HG03196 (cell line): ENCODE measurements at regions not wholly inside any gene's neighbourhood (a gene's known extent, or its start where the extent isn't known, plus 50 kb on each side); places are given as distances from the start of the nearest gene placed in this dataset.

Experiments used
- ATAC-seq: cut with Tn5 transposase; IDR thresholded peaks from one replicate; pipeline ENCODE4 v1.9.1; 2021; ENCODE audit not compliant: unreplicated experiment

DNA sequence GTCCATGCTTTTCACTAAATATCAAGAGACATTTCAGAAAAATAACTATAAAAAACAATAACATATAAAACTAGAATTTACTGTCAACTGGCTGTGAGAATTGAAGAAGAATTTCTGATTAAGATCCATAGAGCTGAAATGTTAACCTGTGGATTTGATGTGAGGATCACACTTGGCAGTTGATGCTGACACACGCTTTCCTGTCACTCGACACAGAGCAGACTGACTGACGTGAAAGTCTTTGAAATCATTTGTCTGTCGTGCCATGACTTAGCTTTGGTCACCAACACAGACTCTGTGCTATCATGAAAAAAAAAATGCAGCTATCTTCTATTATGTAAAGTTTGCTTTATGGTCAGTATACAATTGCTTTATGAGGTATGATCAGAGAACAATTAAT lies 706.0 kb upstream of the ZP4 start:
- ATAC-seq, result no peak

GRCh38 chr1:238592621-238593020 lies 701.9 kb upstream of the ZP4 start:
- no peak for ATAC-seq

DNA sequence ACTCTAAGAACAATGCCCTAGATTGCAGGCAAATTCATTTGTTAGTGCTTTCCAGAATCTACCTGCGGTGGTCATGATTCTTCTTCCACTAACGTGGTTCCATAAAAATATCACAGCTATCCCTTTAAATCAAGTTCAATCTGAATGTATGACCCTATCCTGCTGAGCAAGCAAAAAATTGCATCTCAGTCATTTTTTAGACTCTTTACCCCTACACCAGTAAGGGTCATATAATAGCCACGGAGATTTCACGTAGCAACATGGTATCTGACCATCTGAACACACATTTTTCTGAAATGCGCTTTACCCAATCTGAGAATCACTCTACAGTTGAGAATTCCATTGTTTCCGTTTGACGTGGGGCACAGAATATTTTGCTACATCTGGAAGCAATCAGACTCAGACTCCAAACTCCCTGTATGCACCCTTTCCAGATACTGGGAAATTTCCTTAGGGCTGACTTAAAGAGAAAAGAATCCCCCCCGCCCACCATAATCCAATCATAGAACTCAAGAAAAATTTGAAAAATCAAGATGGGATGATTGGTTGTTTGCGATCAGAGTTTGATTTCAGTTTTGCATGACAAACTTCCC lies 699.2 kb upstream of the ZP4 start:
- ATAC-seq, result no peak

DNA sequence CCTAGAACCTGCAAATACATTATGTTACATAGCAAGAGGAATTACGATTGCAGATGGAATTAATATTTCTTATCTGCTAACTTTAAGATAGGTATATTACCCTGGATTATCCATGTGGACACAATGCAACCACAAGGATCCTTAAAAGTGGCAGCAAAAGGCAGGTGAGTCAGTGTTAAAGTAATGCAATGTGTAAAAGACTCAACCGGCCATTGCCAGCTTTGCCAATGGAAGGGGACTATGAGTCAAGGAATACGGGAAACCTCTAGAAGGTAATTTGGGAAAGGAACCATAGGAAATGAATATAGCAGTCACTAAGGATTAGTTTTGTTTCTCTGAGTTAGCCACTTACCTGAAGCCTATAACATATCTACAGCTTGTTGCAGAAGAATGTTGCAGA lies 692.1 kb upstream of the ZP4 start:
- no peak for ATAC-seq

DNA sequence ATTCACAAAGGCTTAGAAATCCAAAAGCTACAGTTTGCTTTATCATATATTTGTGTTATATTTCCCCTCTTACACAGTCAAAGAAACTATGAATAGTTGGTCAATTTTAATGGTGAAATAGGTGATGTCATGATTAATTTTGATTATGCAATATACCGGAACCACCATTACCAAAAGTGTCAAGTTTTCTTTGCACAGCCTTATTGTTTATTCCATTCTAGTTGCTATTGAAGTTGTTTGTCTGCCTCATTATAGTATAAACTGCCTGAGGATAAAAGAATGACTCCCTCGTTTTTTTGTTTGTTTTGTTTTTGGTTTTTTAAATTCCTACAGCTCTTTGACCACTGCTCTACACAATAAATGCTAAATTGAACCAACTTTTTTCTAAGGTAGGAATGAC lies 690.6 kb upstream of the ZP4 start:
- ATAC-seq, result no peak

DNA sequence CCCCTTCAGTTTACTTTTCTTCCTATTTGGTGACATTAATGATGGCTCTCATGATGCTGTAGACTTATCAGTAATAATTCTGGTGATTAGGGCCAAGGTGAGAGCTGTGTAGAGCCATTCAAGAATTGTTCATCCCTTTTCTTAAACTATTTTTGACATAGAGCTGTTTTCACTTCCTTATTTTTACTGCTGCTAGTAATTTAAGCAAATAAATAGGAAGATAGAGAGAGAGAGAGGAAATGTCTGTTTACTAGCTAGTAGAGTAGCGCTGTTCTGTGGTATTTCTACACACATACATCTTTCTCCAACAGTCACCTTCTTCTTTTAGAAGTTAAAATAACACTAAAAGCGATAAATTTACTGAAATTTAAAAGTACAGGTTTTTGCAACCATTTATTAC lies 678.0 kb upstream of the ZP4 start:
- no peak for ATAC-seq

- ATAC-seq, result no peak
These were observed 671.6 kb upstream of the ZP4 start for GRCh38 chr1:238562341-238562740.

DNA sequence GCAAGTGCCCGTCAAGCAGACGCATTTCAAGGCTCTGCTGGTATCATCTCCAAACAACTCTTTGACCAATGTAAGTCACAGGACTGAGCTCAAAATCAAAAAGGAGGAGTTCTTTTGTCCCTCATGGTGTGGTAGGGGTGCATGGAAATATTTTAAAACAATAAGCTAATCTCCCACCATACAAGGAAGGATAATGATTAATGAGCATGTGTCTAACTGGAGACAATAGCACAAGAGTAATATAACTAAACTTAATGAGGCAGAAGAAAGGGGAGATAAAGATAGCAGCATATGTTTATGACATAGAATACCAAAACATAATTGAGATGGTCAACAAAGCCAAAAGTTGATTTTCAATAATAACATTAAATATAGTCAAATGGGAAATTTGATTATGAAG lies 668.0 kb upstream of the ZP4 start:
- ATAC-seq, result no peak

DNA sequence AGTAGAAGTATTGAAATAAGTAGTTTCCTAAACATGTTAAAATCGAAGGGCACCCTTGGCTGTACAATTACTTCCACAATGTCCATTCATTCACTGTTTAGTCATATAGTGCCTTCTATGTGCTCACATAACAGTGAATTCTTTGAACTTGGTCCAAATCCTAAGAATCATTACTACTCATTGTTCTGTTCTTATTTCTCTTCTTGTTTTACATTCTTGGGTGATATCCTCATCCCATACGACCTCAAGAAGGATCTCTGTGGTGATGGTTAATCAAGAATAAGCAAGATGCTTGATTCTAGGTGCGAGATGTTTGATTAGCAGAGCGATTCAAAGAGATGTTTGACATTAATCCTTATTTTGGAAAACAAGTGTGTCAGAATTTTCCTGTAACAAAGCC lies 667.4 kb upstream of the ZP4 start:
- no peak for ATAC-seq

GRCh38 chr1:238552271-238552670 lies 661.5 kb upstream of the ZP4 start:
- ATAC-seq, result no peak

- no peak for ATAC-seq
These were observed 658.4 kb upstream of the ZP4 start for GRCh38 chr1:238549137-238549536.

GRCh38 chr1:238546118-238546517 lies 655.4 kb upstream of the ZP4 start:
- ATAC-seq, result no peak

GRCh38 chr1:238537641-238538040 lies 646.9 kb upstream of the ZP4 start:
- ATAC-seq, result no peak

DNA sequence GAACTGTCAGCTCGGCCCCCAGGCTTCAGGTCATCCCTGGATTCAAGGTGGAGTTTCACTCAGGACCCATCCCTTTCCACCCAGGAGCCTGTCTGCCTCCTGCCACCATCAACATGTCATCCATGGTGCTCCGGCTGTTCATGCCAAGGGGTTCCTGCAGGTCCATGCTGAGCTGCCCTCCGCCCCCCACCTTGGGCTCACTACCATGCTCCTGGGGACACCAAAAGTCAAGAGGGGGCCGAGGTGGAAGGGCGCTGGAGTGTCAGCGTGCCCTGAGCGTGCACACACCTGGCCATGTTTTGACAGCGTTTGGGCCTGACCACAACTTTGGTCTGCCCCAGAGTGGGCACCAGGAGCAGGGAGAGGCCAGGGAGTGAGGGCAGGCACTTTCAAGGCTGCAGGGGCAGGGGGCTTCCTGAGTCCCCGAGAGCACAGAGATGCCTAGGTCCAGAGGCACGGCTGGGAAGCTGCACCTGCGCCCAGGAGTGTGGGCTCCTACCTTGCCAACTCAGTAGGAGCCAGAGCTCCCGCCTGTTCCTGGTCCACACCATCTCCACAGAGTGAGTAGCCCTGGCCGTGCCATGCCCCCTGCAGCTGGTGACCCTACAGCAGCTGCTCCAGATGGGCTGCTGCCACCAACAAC lies 639.6 kb upstream of the ZP4 start:
- no peak for ATAC-seq

GRCh38 chr1:238517711-238518110 lies 627.0 kb upstream of the ZP4 start:
- ATAC-seq, result no peak

GRCh38 chr1:238501290-238501689 lies 610.6 kb upstream of the ZP4 start:
- no peak for ATAC-seq

- no peak for ATAC-seq
These were observed 608.3 kb upstream of the ZP4 start for GRCh38 chr1:238499021-238499420.

- ATAC-seq, result no peak
These were observed 601.5 kb upstream of the ZP4 start for GRCh38 chr1:238492271-238492670.

GRCh38 chr1:238491265-238491664 lies 600.5 kb upstream of the ZP4 start:
- ATAC-seq, result no peak

DNA sequence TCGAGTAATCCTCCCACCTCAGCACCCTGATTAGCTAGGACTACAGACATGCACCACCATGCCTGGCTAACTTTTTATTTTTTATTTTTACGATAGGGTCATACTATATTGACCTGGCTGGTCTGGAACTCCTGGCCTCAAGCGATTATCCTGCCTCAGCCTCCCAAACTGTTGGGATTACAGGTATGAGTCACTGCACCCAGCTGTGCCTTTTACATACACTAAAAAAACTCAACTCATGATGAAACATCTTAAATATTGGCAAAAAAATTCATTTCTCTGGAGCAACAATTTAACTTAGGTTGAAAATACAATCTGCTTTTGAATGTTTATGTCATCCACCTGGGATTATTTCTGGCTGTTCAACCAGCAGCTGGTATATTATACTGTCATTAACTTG lies 598.3 kb upstream of the ZP4 start:
- no peak for ATAC-seq

DNA sequence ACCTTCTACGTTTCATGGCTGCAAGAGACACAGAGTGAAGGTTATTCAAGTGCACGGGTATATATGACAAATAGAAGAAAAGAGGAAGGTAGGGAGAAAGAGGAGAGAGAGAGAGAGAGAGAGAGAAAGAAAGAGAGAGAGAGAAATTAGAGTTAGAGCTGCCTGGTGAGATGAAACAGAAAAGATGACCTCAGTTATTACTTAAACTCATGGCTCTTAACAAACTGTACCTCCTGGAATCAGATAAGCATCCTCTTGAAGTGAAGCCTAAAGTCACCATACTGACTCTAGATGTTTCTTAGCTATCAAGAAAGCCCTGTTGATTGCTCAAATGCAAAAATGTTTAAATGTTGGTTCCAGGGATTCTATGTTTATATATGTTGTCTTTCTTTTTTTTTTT lies 597.7 kb upstream of the ZP4 start:
- no peak for ATAC-seq

DNA sequence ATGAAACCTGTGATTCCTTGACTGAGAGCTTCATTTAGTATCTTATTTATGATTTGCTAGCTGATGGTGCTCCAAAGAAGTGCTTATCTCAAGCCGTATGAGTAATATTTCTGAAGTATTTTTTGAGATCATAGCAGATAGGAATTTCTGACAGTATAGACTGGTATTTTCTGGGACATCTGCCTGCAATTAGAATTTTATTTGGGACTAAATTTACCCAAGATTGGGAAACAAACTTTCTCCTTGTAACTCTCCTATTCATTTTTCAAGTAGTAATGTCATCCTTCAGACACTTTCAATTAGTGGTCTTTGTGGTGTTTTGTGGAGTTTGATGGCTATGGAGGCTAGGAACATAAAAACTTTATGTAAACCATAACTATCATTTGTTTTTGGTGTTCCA lies 597.2 kb upstream of the ZP4 start:
- ATAC-seq, result no peak

DNA sequence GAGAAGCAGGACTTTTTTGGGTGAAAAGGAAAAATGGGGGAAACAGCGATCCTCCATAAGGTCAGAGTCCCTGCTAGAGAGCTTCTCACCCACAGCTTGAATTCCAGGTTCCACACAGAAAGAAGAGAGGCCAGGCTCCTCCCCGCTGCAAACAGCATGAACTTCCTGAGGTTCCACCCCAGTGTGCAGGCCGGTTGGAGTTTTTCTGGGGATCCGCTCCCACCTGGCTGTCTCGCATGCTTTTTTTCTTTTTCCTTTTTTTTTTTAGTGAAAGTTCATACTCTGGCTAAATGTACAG lies 595.1 kb upstream of the ZP4 start:
- no peak for ATAC-seq
